Endothelial cell (in vitro differentiated cells): ENCODE measurements at regions not wholly inside any gene's neighbourhood (a gene's known extent, or its start where the extent isn't known, plus 50 kb on each side); places are given as distances from the start of the nearest gene placed in this dataset.

Experiments
- DNase-seq: peaks from one replicate; pipeline ENCODE4 v3.0.0; 2021; ENCODE audit warnings: low spot score
- H3K27ac Mint-ChIP-seq: one replicate; pipeline ENCODE4 v1.8.0; 2021; ENCODE audit warnings: mixed read lengths, inconsistent platforms; ENCODE audit not compliant: unreplicated experiment
- H3K27me3 Mint-ChIP-seq: one replicate; pipeline ENCODE4 v1.8.0; 2021; ENCODE audit warnings: mild to moderate bottlenecking, moderate library complexity, mixed read lengths, inconsistent platforms; ENCODE audit not compliant: unreplicated experiment
- H3K36me3 Mint-ChIP-seq: one replicate; pipeline ENCODE4 v1.8.0; 2021; ENCODE audit warnings: mild to moderate bottlenecking, low read depth, mixed read lengths, inconsistent platforms; ENCODE audit not compliant: unreplicated experiment
- H3K4me1 Mint-ChIP-seq: one replicate; pipeline ENCODE4 v1.8.0; 2021; ENCODE audit warnings: mild to moderate bottlenecking, mixed read lengths, inconsistent platforms; ENCODE audit not compliant: unreplicated experiment
- H3K4me3 Mint-ChIP-seq: one replicate; pipeline ENCODE4 v1.8.0; 2021; ENCODE audit warnings: mild to moderate bottlenecking, mixed read lengths, inconsistent platforms; ENCODE audit not compliant: unreplicated experiment
- H3K9me3 Mint-ChIP-seq: one replicate; pipeline ENCODE4 v1.8.0; 2021; ENCODE audit warnings: mixed read lengths, inconsistent platforms; ENCODE audit not compliant: unreplicated experiment
- TF ChIP-seq, protein P1 (sequence below): fragments of 200-600 bp; sonication (generic); IDR thresholded peaks from one replicate; pipeline ENCODE4 v1.5.0; 2021; ENCODE audit warnings: antibody characterized with exemption; ENCODE audit not compliant: unreplicated experiment

DNA sequence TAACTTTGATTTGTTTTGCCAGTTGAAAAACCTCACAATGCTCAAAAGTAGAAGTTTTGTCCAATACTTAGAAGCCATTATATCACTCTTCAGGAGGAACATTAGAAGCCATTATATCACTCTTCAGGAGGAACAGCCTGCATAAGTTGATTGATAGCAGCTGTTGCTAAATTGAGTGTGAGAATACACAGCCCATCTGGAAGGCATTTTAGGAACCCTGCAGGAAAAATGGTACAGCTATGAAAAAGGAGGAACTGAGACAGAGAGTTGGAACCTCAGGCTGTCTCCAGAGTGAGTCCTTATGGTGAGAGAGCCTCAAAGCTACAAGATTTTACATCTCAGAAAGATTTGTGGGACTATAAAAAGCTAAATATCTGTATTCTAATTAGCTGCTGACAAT is 207.0 kb downstream of the MYRFL start:
- H3K36me3 Mint-ChIP-seq, result no peaks in the 10 kb centered on the region
- H3K27me3 Mint-ChIP-seq, result no peaks in the 10 kb centered on the region
- no peak overlapping the region for H3K27ac Mint-ChIP-seq
- H3K4me3 Mint-ChIP-seq, result no peak overlapping the region
- TF ChIP-seq, protein P1, sequence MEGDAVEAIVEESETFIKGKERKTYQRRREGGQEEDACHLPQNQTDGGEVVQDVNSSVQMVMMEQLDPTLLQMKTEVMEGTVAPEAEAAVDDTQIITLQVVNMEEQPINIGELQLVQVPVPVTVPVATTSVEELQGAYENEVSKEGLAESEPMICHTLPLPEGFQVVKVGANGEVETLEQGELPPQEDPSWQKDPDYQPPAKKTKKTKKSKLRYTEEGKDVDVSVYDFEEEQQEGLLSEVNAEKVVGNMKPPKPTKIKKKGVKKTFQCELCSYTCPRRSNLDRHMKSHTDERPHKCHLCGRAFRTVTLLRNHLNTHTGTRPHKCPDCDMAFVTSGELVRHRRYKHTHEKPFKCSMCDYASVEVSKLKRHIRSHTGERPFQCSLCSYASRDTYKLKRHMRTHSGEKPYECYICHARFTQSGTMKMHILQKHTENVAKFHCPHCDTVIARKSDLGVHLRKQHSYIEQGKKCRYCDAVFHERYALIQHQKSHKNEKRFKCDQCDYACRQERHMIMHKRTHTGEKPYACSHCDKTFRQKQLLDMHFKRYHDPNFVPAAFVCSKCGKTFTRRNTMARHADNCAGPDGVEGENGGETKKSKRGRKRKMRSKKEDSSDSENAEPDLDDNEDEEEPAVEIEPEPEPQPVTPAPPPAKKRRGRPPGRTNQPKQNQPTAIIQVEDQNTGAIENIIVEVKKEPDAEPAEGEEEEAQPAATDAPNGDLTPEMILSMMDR, result no peak
- H3K4me1 Mint-ChIP-seq, result peaks cover 6% of the 10 kb centered on the region
- H3K9me3 Mint-ChIP-seq, result no peaks in the 10 kb centered on the region
- no peak for DNase-seq

DNA sequence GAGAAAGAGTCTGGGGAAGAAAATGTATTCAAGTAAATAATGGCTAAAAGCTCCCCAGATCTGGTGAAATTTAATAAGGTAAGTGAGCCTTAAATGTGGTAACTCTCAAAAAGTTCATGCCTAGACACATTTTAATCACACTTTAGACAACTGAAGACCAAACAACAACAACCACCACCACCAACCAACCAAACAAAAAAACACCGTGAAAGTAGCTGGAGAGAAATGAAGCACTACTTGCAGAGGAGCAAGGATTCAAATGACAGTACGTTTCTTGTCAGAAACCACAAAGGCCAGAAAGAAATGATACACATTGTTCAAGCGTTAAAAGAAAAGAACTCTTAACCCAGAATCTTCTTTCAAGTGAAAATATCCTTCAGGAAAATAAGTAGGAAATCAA is 208.3 kb downstream of the MYRFL start:
- TF ChIP-seq, protein P1, result no peak
- no peaks in the 10 kb centered on the region for H3K9me3 Mint-ChIP-seq
- no peak overlapping the region for H3K4me3 Mint-ChIP-seq
- no peaks in the 10 kb centered on the region for H3K27me3 Mint-ChIP-seq
- H3K27ac Mint-ChIP-seq, result no peak overlapping the region
- DNase-seq, result no peak
- H3K36me3 Mint-ChIP-seq, result no peaks in the 10 kb centered on the region
- H3K4me1 Mint-ChIP-seq, result peaks cover 8% of the 10 kb centered on the region

DNA sequence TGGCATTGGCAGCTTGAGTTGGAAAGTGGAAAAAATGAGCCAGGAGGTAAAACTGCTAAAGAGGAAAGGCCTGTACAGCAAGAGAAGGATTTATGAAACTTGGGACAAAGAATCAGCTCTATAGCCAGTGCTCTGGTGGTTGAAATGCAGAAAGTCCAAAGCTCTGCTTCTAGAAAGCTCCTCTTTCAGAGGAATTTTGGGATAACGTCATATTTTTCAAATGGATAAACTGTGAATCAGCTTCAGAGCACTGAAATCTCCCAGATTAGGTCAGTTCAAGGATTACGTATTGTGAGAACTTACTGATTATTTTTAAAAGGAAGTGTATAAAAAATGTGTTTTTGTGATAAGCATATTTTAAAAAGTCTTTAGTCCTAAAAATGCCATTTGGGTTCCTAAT is 203.1 kb upstream of the CNOT2 start:
- H3K36me3 Mint-ChIP-seq, result no peaks in the 10 kb centered on the region
- peaks cover 13% of the 10 kb centered on the region for H3K4me1 Mint-ChIP-seq
- H3K27ac Mint-ChIP-seq, result no peak overlapping the region
- no peak overlapping the region for H3K4me3 Mint-ChIP-seq
- H3K9me3 Mint-ChIP-seq, result no peaks in the 10 kb centered on the region
- no peaks in the 10 kb centered on the region for H3K27me3 Mint-ChIP-seq
- DNase-seq, result no peak
- TF ChIP-seq, protein P1, result no peak

DNA sequence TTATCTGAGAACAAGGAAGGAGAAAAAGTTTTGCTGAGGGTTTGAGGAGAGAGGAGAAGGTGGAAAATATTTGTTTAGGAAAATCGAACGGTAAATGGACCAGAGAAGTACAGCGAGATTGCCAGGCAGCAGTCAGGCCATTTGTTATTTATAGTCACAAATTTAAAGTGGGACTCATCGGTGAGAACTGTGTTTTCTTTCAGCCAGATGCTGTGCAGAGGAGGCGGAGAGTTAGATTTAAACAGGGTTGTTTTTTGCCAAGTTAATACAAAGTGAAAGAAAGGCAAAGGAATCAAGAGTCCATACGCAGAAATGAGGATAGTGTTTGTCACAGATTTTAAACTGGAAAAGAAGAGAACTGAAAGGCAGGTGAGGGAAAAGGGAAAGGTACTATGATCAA is 200.6 kb upstream of the CNOT2 start:
- TF ChIP-seq, protein P1, result no peak
- Mint-ChIP-seq H3K4me3 (no peak overlapping the region), H3K36me3 (no peaks in the 10 kb centered on the region), H3K27ac (no peak overlapping the region), H3K4me1 (peaks cover 17% of the 10 kb centered on the region), H3K9me3 (no peaks in the 10 kb centered on the region), H3K27me3 (no peaks in the 10 kb centered on the region)
- no peak for DNase-seq

DNA sequence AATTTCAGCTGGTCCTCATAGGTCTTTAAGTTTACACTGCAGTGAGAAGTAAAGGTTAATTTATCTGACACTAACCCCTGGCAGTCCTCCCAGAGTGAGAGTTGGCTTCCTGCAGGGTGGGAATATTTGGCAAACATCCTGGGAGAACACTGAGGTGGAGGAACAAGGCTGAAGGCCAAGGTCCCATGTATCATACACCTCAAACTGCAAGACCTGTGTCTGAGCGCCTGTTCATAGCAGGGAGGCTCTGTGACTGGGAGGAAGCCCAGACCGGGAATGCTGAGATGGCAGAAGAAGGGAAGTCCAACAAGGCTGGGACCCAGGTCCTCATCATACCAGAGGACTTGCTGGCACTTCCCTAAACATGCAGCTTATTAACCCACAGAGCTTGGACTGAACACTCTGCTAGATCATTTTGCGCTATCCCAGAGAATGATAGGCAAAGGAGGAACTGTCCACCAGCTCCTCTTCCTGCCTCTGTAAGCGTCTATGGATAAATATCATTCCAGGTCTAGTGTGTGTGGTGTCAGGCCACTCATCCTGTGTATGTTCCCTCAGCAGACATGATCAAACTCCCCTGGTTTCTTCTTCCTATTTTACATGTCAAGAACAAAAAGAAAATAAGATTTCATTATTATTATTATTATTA is 199.6 kb upstream of the CNOT2 start:
- no peaks in the 10 kb centered on the region for H3K27me3 Mint-ChIP-seq
- H3K36me3 Mint-ChIP-seq, result no peaks in the 10 kb centered on the region
- no peak for DNase-seq
- TF ChIP-seq, protein P1, result no peak
- H3K4me3 Mint-ChIP-seq, result no peak overlapping the region
- peaks cover 14% of the 10 kb centered on the region for H3K4me1 Mint-ChIP-seq
- H3K9me3 Mint-ChIP-seq, result no peaks in the 10 kb centered on the region
- no peak overlapping the region for H3K27ac Mint-ChIP-seq
